Fibroblast of the aortic adventitia (primary cell): ENCODE measurements at regions not wholly inside any gene's neighbourhood (a gene's known extent, or its start where the extent isn't known, plus 50 kb on each side); places are given as distances from the start of the nearest gene placed in this dataset.

Experiments
- DNase-seq: peaks from one replicate; pipeline ENCODE4 v3.0.0-alpha.2; 2010; ENCODE audit warnings: low read depth
- H3K4me3 ChIP-seq: 2 replicates; pipeline ENCODE4 v1.5.1; 2011; ENCODE audit warnings: low read depth, mild to moderate bottlenecking, control low read depth, low read length, moderate library complexity
- CTCF ChIP-seq: IDR thresholded peaks from 2 replicates; pipeline ENCODE4 v1.5.1; 2011; ENCODE audit warnings: mild to moderate bottlenecking, low read length, control low read depth, inconsistent platforms; ENCODE audit not compliant: insufficient read depth

GRCh38 chr5:13029211-13029610 lies 915.3 kb downstream of the DNAH5 start:
- H3K4me3 ChIP-seq: no peak overlapping the region
- no peak for TF ChIP-seq CTCF
- no peak for DNase-seq

- TF ChIP-seq CTCF: no peak
- DNase-seq: no peak
- H3K4me3 ChIP-seq: no peak overlapping the region
These were observed 916.6 kb downstream of the DNAH5 start for GRCh38 chr5:13027874-13028273.

GRCh38 chr5:13019729-13020128 lies 924.8 kb downstream of the DNAH5 start:
- H3K4me3 ChIP-seq: no peak overlapping the region
- DNase-seq: no peak
- TF ChIP-seq CTCF: no peak

- no peak for TF ChIP-seq CTCF
- no peak for DNase-seq
- H3K4me3 ChIP-seq: no peak overlapping the region
These were observed 941.0 kb downstream of the DNAH5 start for GRCh38 chr5:13003457-13003856.

- no peak overlapping the region for H3K4me3 ChIP-seq
- DNase-seq: no peak
- no peak for TF ChIP-seq CTCF
These were observed 944.8 kb downstream of the DNAH5 start for GRCh38 chr5:12999667-13000066.

- no peak for DNase-seq
- no peak for TF ChIP-seq CTCF
- no peak overlapping the region for H3K4me3 ChIP-seq
These were observed 959.3 kb downstream of the DNAH5 start for GRCh38 chr5:12985142-12985541.

GRCh38 chr5:12974856-12975255 lies 969.6 kb downstream of the DNAH5 start:
- H3K4me3 ChIP-seq: no peak overlapping the region
- TF ChIP-seq CTCF: no peak
- no peak for DNase-seq
